ENCODE measurements at regions not wholly inside any gene's neighbourhood (a gene's known extent, or its start where the extent isn't known, plus 50 kb on each side); places are given as distances from the start of the nearest gene placed in this dataset.

DNA sequence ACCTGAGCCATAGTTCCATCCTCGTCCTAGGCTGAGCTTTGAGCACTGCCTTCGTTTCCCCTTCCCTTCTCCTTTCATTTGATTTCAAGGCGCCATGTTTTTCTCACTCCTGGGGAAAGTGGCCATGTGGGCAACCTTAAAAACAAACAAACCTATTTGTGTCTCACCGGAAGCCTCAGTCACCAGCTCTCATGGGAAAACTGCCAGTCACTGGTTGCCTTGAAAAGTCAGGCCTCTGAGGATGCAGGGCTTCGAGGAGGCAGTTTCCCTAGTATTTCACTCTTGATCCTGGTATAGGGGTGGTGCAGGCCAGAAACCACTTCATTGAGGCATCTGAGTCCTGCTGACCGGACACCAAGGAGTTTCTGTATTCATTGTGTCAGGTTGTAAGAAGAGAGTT lies 59.2 kb upstream of the TRIB2 start:
- Histone ChIP-seq H3K4me3 (no peak overlapping the region), H3K36me3 (no peaks in the 10 kb centered on the region), H3K4me1 (no peaks in the 10 kb centered on the region), H3K27ac (no peak overlapping the region), H3K27me3 (no peaks in the 10 kb centered on the region), H3K9me3 (no peaks in the 10 kb centered on the region)
- ATAC-seq: no peak
- TF ChIP-seq, protein P1, sequence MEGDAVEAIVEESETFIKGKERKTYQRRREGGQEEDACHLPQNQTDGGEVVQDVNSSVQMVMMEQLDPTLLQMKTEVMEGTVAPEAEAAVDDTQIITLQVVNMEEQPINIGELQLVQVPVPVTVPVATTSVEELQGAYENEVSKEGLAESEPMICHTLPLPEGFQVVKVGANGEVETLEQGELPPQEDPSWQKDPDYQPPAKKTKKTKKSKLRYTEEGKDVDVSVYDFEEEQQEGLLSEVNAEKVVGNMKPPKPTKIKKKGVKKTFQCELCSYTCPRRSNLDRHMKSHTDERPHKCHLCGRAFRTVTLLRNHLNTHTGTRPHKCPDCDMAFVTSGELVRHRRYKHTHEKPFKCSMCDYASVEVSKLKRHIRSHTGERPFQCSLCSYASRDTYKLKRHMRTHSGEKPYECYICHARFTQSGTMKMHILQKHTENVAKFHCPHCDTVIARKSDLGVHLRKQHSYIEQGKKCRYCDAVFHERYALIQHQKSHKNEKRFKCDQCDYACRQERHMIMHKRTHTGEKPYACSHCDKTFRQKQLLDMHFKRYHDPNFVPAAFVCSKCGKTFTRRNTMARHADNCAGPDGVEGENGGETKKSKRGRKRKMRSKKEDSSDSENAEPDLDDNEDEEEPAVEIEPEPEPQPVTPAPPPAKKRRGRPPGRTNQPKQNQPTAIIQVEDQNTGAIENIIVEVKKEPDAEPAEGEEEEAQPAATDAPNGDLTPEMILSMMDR (IDR thresholded peaks at IDR 0.05): no peak
- no peak for TF ChIP-seq POLR2A (IDR thresholded peaks at IDR 0.05)
- no peak for DNase-seq
- intact Hi-C loops (cut with DNase I): no loop called here
- WGBS (ENCODE audit: insufficient coverage, low coverage, low lambda C conversion rate, missing lambda C conversion rate): 64% methylated on average over 6 of the region's 6 CpGs

DNA sequence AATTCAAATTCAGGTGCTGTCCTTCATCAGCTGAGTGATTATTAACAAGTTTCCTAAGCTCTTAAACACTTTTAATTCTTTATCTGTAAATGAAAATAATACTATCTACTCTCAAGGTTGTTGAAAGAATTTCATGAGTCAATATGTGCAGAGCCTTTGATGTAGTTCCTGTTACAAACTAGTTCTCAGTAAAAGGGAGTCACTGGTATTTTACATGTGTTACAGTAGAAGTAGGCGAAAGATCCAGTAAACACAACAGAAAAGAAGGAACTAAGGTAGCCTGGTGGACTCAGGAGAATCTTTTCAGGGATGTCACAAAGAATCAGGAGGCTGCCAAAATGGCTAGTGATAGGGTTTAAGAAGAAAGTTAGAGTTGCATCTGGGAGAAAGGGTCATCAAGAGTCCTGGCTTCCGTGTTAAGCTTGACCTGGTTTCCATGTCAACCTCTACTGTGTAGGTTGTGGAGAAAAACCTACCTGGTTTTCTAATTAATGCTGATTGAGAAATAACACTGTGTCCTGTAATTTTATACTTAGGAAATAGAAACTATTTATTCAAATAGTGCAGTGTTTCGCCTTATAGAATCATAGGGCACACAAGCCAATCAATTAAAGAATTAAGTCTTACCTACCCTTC lies 58.3 kb upstream of the TRIB2 start:
- Histone ChIP-seq H3K4me3 (no peak overlapping the region), H3K4me1 (no peaks in the 10 kb centered on the region), H3K36me3 (no peaks in the 10 kb centered on the region), H3K9me3 (no peaks in the 10 kb centered on the region), H3K27me3 (no peaks in the 10 kb centered on the region), H3K27ac (no peak overlapping the region)
- ATAC-seq: no peak
- intact Hi-C loops (cut with DNase I): no loop called here
- TF ChIP-seq POLR2A (IDR thresholded peaks at IDR 0.05): no peak
- TF ChIP-seq, protein P1 (IDR thresholded peaks at IDR 0.05): no peak
- 72% methylated on average over 3 of the region's 3 CpGs for WGBS (ENCODE audit: insufficient coverage, low coverage, low lambda C conversion rate, missing lambda C conversion rate)
- no peak for DNase-seq

DNA sequence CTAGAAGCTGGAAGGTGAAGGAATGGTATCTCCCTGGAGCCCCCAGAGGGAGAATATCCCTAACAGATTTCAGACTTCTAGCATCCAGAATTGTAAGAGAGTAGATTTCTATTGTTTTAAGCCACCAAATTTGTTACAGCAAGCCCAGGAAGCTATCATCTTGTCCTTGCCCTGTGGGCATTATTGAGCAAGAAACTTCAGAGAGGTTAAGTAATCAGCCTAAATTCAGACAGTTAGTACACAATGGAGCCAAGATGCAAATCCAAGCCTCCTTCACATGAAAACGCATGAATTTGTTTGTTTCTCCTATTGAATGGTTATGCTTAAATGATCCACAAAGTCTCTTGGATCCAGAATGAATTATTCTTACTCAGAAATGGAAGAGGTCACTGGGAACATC lies 55.2 kb upstream of the TRIB2 start:
- peaks cover 0 to 4% (median 0%) of the 10 kb centered on the region in 4 donors for H3K9me3 ChIP-seq
- no peak for ATAC-seq

DNA sequence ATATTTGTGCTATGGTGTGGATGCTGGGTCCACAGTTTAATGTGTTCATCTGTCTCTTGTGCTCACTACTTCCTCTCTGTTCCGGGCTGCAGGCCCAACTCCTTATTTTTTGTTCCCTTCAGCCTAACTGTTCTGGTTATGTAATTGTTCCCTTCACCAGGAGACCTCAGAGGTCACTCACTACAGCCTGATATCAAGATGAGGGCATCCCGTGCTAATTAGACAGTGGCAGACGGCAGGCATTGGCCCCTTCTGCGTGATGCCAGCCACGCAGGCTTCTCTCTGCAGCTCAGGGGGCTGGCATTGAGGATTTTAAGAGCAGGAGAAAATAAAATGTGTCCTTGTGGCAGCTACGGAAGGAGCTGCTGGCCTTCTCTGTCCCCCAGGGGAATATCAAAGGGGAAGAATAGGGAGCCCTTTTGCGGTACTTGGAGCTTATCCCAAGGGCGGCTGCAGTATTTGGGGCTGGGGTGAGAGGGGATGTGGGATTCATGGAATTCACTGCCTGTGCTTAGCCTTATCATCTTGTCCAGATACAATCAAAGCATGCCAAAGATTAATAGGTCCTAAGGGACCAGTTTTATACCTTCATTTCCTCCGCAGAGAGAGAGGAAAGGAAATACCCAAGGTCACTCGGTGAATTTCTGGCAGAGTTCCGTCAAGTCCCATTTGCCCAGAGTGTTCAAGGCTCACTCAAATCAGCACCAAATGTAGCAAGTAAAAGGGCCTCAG lies 53.3 kb upstream of the TRIB2 start:
- intact Hi-C loops (cut with DNase I): no loop called here
- no peaks in the 10 kb centered on the region for H3K4me1 ChIP-seq
- peak in 3 of 4 donors; percentile 27 to 47 (median 30) for ATAC-seq
- H3K9me3 ChIP-seq: peaks cover 0 to 6% (median 0%) of the 10 kb centered on the region in 4 donors
- H3K4me3 ChIP-seq: no peak overlapping the region
- 55% methylated on average over 8 of the region's 11 CpGs for WGBS (ENCODE audit: insufficient coverage, low coverage, low lambda C conversion rate, missing lambda C conversion rate)
- no peak overlapping the region for H3K27ac ChIP-seq
- TF ChIP-seq, protein P1 (IDR thresholded peaks at IDR 0.05): no peak
- TF ChIP-seq POLR2A (IDR thresholded peaks at IDR 0.05): no peak
- no peaks in the 10 kb centered on the region for H3K27me3 ChIP-seq
- no peak for DNase-seq
- H3K36me3 ChIP-seq: no peaks in the 10 kb centered on the region

More for the DNA sequence above, 55.2 kb upstream of the TRIB2 start:
- TF ChIP-seq POLR2A (IDR thresholded peaks at IDR 0.05): no peak
- TF ChIP-seq, protein P1 (IDR thresholded peaks at IDR 0.05): no peak
- 50% methylated on average over 1 of the region's 1 CpG for WGBS (ENCODE audit: insufficient coverage, low coverage, low lambda C conversion rate, missing lambda C conversion rate)
- intact Hi-C loops (cut with DNase I): no loop called here
- Histone ChIP-seq H3K27ac (no peak overlapping the region), H3K27me3 (no peaks in the 10 kb centered on the region), H3K36me3 (no peaks in the 10 kb centered on the region), H3K4me1 (no peaks in the 10 kb centered on the region), H3K4me3 (no peak overlapping the region)
- DNase-seq: no peak

All from right lobe of liver (tissue), 6 donors.